OCI-LY1 (cell line): ENCODE measurements at regions not wholly inside any gene's neighbourhood (a gene's known extent, or its start where the extent isn't known, plus 50 kb on each side); places are given as distances from the start of the nearest gene placed in this dataset.

Source experiments
- CTCF ChIP-seq: fragments of 200-600 bp; sonication (generic), shearing (Covaris generic); IDR thresholded peaks from 2 replicates; pipeline ENCODE4 v1.5.1; 2017; ENCODE audit warnings: mild to moderate bottlenecking, antibody characterized with exemption, low read length, moderate library complexity, mixed read lengths
- EZH2 ChIP-seq: fragments of 200-600 bp; sonication (generic), shearing (Covaris generic); IDR thresholded peaks from 2 replicates; pipeline ENCODE4 v1.8.0; 2017; ENCODE audit warnings: borderline replicate concordance, mixed run types, mild to moderate bottlenecking, antibody characterized with exemption, low read length, moderate library complexity, mixed read lengths

GRCh38 chr16:54425068-54425467 is 138.5 kb upstream of the IRX3 start:
- TF ChIP-seq CTCF (no peak), EZH2 (no peak)
